ENCODE measurements at regions not wholly inside any gene's neighbourhood (a gene's known extent, or its start where the extent isn't known, plus 50 kb on each side); places are given as distances from the start of the nearest gene placed in this dataset.
A peak's percentile ranks its signal among the peaks of the same experiment; 100 is the strongest.

DNA sequence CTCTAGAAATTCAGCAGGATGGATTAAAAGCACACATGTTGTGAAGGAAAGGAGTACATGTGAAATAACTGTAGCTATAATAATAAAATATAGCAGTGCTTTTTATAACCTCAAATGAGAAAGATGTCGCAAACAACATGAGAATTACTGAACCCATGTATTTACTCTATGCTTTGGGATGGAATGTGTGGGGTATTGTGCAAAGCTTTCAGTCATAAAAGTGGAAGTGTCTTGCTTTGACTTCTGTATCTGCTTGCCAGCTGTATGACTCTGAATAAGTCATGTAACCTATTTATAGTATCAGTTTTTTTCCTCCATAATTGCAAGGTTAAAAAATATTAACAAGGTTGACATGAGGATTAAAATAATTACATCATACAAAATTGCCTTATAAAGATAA lies 519.3 kb upstream of the CADM2 start:
- Histone ChIP-seq H3K9me3 (ENCODE audit: insufficient read depth, low read length) (no peaks in the 10 kb centered on the region), H3K4me3 (ENCODE audit: insufficient read length, low read depth) (no peak overlapping the region)

DNA sequence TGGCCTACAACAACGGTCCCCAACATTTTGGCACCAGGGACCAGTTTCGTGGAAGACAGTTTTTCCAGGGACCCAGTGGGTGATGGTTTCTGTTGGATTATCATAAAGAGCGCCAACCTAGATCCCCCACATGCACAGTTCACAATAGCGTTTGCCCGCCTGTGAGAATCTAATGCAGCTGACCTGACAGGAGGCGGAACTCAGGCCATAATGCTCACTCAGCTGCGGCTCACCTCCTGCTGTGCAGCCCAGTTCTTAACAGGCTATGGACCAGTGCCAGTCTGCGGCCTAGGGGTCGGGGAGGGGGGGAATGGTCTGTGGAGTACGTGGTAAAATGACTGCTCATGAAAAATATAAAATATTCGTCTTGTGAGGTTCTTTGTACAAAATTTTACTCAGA lies 518.5 kb upstream of the CADM2 start:
- Histone ChIP-seq H3K27me3 (ENCODE audit: insufficient read depth, insufficient read length) (no peaks in the 10 kb centered on the region), H3K9ac (ENCODE audit: insufficient read length, low read depth) (no peak overlapping the region), H3K36me3 (ENCODE audit: insufficient read depth, insufficient read length, low read length) (no peaks in the 10 kb centered on the region), H3K4me1 (ENCODE audit: insufficient read depth, insufficient read length) (no peaks in the 10 kb centered on the region), H3K4me3 (ENCODE audit: insufficient read length, low read depth) (no peak overlapping the region), H3K9me3 (ENCODE audit: insufficient read depth, low read length) (no peaks in the 10 kb centered on the region)
- no peak for DNase-seq (ENCODE audit: low read depth, low spot score)
- TF ChIP-seq ZNF274 (IDR thresholded peaks at IDR 0.05; ENCODE audit: low read depth, low read length) (no peak), SUZ12 (IDR thresholded peaks at IDR 0.05; ENCODE audit: extremely low read depth, insufficient read depth, insufficient read length) (no peak), YY1 (IDR thresholded peaks at IDR 0.05; ENCODE audit: insufficient read depth, insufficient read length) (no peak)

More for the DNA sequence above, 519.3 kb upstream of the CADM2 start:
- H3K9ac ChIP-seq (ENCODE audit: insufficient read length, low read depth), result no peak overlapping the region
- no peak for DNase-seq (ENCODE audit: low read depth, low spot score)
- H3K36me3 ChIP-seq (ENCODE audit: insufficient read depth, insufficient read length, low read length), result no peaks in the 10 kb centered on the region
- TF ChIP-seq YY1 (IDR thresholded peaks at IDR 0.05; ENCODE audit: insufficient read depth, insufficient read length) (no peak), ZNF274 (IDR thresholded peaks at IDR 0.05; ENCODE audit: low read depth, low read length) (no peak), SUZ12 (IDR thresholded peaks at IDR 0.05; ENCODE audit: extremely low read depth, insufficient read depth, insufficient read length) (no peak)
- H3K4me1 ChIP-seq (ENCODE audit: insufficient read depth, insufficient read length), result no peaks in the 10 kb centered on the region
- no peaks in the 10 kb centered on the region for H3K27me3 ChIP-seq (ENCODE audit: insufficient read depth, insufficient read length)

GRCh38 chr3:84442533-84442932 lies 516.3 kb upstream of the CADM2 start:
- DNase-seq (ENCODE audit: low read depth, low spot score), result no peak
- Histone ChIP-seq H3K9me3 (ENCODE audit: insufficient read depth, low read length) (no peaks in the 10 kb centered on the region), H3K27me3 (ENCODE audit: insufficient read depth, insufficient read length) (no peaks in the 10 kb centered on the region), H3K4me3 (ENCODE audit: insufficient read length, low read depth) (no peak overlapping the region), H3K4me1 (ENCODE audit: insufficient read depth, insufficient read length) (no peaks in the 10 kb centered on the region), H3K36me3 (ENCODE audit: insufficient read depth, insufficient read length, low read length) (no peaks in the 10 kb centered on the region), H3K9ac (ENCODE audit: insufficient read length, low read depth) (no peak overlapping the region)
- TF ChIP-seq ZNF274 (IDR thresholded peaks at IDR 0.05; ENCODE audit: low read depth, low read length) (no peak), SUZ12 (IDR thresholded peaks at IDR 0.05; ENCODE audit: extremely low read depth, insufficient read depth, insufficient read length) (no peak), YY1 (IDR thresholded peaks at IDR 0.05; ENCODE audit: insufficient read depth, insufficient read length) (no peak)

- Histone ChIP-seq H3K9ac (ENCODE audit: insufficient read length, low read depth) (no peak overlapping the region), H3K4me1 (ENCODE audit: insufficient read depth, insufficient read length) (no peaks in the 10 kb centered on the region), H3K4me3 (ENCODE audit: insufficient read length, low read depth) (no peak overlapping the region), H3K9me3 (ENCODE audit: insufficient read depth, low read length) (no peaks in the 10 kb centered on the region), H3K27me3 (ENCODE audit: insufficient read depth, insufficient read length) (no peaks in the 10 kb centered on the region), H3K36me3 (ENCODE audit: insufficient read depth, insufficient read length, low read length) (no peaks in the 10 kb centered on the region)
- TF ChIP-seq YY1 (IDR thresholded peaks at IDR 0.05; ENCODE audit: insufficient read depth, insufficient read length), result no peak
- TF ChIP-seq SUZ12 (IDR thresholded peaks at IDR 0.05; ENCODE audit: extremely low read depth, insufficient read depth, insufficient read length), result no peak
- no peak for TF ChIP-seq ZNF274 (IDR thresholded peaks at IDR 0.05; ENCODE audit: low read depth, low read length)
- no peak for DNase-seq (ENCODE audit: low read depth, low spot score)
These were observed 513.9 kb upstream of the CADM2 start for GRCh38 chr3:84444726-84445521.

- Histone ChIP-seq H3K4me1 (ENCODE audit: insufficient read depth, insufficient read length) (no peaks in the 10 kb centered on the region), H3K27me3 (ENCODE audit: insufficient read depth, insufficient read length) (peaks cover 10% of the 10 kb centered on the region), H3K9ac (ENCODE audit: insufficient read length, low read depth) (no peak overlapping the region), H3K4me3 (ENCODE audit: insufficient read length, low read depth) (no peak overlapping the region), H3K36me3 (ENCODE audit: insufficient read depth, insufficient read length, low read length) (no peaks in the 10 kb centered on the region), H3K9me3 (ENCODE audit: insufficient read depth, low read length) (peaks cover 5% of the 10 kb centered on the region)
- DNase-seq (ENCODE audit: low read depth, low spot score), result peak; percentile 20
- TF ChIP-seq SUZ12 (IDR thresholded peaks at IDR 0.05; ENCODE audit: extremely low read depth, insufficient read depth, insufficient read length), result no peak
- no peak for TF ChIP-seq YY1 (IDR thresholded peaks at IDR 0.05; ENCODE audit: insufficient read depth, insufficient read length)
- no peak for TF ChIP-seq ZNF274 (IDR thresholded peaks at IDR 0.05; ENCODE audit: low read depth, low read length)
These were observed 471.5 kb upstream of the CADM2 start for GRCh38 chr3:84487296-84487695.

GRCh38 chr3:84504761-84505160 lies 454.0 kb upstream of the CADM2 start:
- Histone ChIP-seq H3K9me3 (ENCODE audit: insufficient read depth, low read length) (no peaks in the 10 kb centered on the region), H3K27me3 (ENCODE audit: insufficient read depth, insufficient read length) (no peaks in the 10 kb centered on the region), H3K36me3 (ENCODE audit: insufficient read depth, insufficient read length, low read length) (no peaks in the 10 kb centered on the region), H3K4me3 (ENCODE audit: insufficient read length, low read depth) (no peak overlapping the region), H3K4me1 (ENCODE audit: insufficient read depth, insufficient read length) (no peaks in the 10 kb centered on the region), H3K9ac (ENCODE audit: insufficient read length, low read depth) (no peak overlapping the region)
- DNase-seq (ENCODE audit: low read depth, low spot score), result no peak
- TF ChIP-seq SUZ12 (IDR thresholded peaks at IDR 0.05; ENCODE audit: extremely low read depth, insufficient read depth, insufficient read length) (no peak), ZNF274 (IDR thresholded peaks at IDR 0.05; ENCODE audit: low read depth, low read length) (no peak), YY1 (IDR thresholded peaks at IDR 0.05; ENCODE audit: insufficient read depth, insufficient read length) (no peak)

- no peaks in the 10 kb centered on the region for H3K9me3 ChIP-seq (ENCODE audit: insufficient read depth, low read length)
- H3K36me3 ChIP-seq (ENCODE audit: insufficient read depth, insufficient read length, low read length), result no peaks in the 10 kb centered on the region
- no peaks in the 10 kb centered on the region for H3K27me3 ChIP-seq (ENCODE audit: insufficient read depth, insufficient read length)
- no peak overlapping the region for H3K9ac ChIP-seq (ENCODE audit: insufficient read length, low read depth)
- no peaks in the 10 kb centered on the region for H3K4me1 ChIP-seq (ENCODE audit: insufficient read depth, insufficient read length)
- TF ChIP-seq SUZ12 (IDR thresholded peaks at IDR 0.05; ENCODE audit: extremely low read depth, insufficient read depth, insufficient read length) (no peak), YY1 (IDR thresholded peaks at IDR 0.05; ENCODE audit: insufficient read depth, insufficient read length) (no peak), ZNF274 (IDR thresholded peaks at IDR 0.05; ENCODE audit: low read depth, low read length) (no peak)
- no peak for DNase-seq (ENCODE audit: low read depth, low spot score)
- H3K4me3 ChIP-seq (ENCODE audit: insufficient read length, low read depth), result no peak overlapping the region
These were observed 448.8 kb upstream of the CADM2 start for GRCh38 chr3:84510007-84510406.
